HEK293 (cell line): ENCODE measurements at regions not wholly inside any gene's neighbourhood (a gene's known extent, or its start where the extent isn't known, plus 50 kb on each side); places are given as distances from the start of the nearest gene placed in this dataset.

Source experiments
- ZNF211 ChIP-seq: fragments of 450-650 bp; formaldehyde crosslinking; IDR thresholded peaks from 2 replicates; pipeline ENCODE4 v1.5.1; 2016; ENCODE audit warnings: low read depth, missing biosample characterization, missing genetic modification characterization
- ZNF416 ChIP-seq: fragments of 450-650 bp; formaldehyde crosslinking; IDR thresholded peaks from 2 replicates; pipeline ENCODE4 v1.5.1; 2016; ENCODE audit warnings: missing biosample characterization, missing genetic modification characterization
- ZNF660 ChIP-seq: fragments of 450-650 bp; IDR thresholded peaks from 2 replicates; pipeline ENCODE4 v1.5.1; 2018; ENCODE audit warnings: missing biosample characterization, mild to moderate bottlenecking, missing genetic modification characterization
- TF ChIP-seq, protein P1 (sequence below): fragments of 450-650 bp; formaldehyde crosslinking; IDR thresholded peaks from 2 replicates; pipeline ENCODE4 v1.5.1; 2016; ENCODE audit warnings: missing biosample characterization, missing genetic modification characterization
- TF ChIP-seq, protein P2 (sequence below): fragments of 450-650 bp; formaldehyde crosslinking; IDR thresholded peaks from 2 replicates; pipeline ENCODE4 v1.5.1; 2016; ENCODE audit warnings: missing biosample characterization, missing genetic modification characterization, borderline replicate concordance
- TF ChIP-seq, protein P3 (sequence below): fragments of 450-650 bp; formaldehyde crosslinking; IDR thresholded peaks from 2 replicates; pipeline ENCODE4 v1.5.1; 2016; ENCODE audit warnings: missing biosample characterization, missing genetic modification characterization

DNA sequence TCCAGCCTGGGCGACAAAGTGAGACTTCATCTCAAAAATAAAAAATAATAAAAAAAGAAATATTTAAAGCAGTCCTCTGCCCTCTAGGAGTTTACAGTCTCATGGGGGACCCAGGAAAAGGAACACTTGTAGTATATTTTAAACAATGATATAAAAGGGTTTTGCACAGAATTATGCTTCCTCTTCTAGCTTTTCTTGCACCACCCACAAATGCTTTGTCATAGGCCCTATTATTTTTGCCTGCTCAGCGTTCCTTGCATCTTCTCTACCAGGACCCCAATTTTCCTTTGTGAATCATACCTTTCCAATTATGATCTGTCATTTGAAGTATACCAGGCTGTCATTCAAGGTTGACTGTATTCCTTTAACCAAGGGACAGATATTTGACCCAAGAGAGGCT lies 164.8 kb upstream of the CDKN2B start:
- TF ChIP-seq, protein P1, sequence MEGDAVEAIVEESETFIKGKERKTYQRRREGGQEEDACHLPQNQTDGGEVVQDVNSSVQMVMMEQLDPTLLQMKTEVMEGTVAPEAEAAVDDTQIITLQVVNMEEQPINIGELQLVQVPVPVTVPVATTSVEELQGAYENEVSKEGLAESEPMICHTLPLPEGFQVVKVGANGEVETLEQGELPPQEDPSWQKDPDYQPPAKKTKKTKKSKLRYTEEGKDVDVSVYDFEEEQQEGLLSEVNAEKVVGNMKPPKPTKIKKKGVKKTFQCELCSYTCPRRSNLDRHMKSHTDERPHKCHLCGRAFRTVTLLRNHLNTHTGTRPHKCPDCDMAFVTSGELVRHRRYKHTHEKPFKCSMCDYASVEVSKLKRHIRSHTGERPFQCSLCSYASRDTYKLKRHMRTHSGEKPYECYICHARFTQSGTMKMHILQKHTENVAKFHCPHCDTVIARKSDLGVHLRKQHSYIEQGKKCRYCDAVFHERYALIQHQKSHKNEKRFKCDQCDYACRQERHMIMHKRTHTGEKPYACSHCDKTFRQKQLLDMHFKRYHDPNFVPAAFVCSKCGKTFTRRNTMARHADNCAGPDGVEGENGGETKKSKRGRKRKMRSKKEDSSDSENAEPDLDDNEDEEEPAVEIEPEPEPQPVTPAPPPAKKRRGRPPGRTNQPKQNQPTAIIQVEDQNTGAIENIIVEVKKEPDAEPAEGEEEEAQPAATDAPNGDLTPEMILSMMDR: no peak
- TF ChIP-seq, protein P2, sequence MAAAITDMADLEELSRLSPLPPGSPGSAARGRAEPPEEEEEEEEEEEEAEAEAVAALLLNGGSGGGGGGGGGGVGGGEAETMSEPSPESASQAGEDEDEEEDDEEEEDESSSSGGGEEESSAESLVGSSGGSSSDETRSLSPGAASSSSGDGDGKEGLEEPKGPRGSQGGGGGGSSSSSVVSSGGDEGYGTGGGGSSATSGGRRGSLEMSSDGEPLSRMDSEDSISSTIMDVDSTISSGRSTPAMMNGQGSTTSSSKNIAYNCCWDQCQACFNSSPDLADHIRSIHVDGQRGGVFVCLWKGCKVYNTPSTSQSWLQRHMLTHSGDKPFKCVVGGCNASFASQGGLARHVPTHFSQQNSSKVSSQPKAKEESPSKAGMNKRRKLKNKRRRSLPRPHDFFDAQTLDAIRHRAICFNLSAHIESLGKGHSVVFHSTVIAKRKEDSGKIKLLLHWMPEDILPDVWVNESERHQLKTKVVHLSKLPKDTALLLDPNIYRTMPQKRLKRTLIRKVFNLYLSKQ (tag by site-specific recombination): no peak
- TF ChIP-seq ZNF211 (tag by site-specific recombination): no peak
- TF ChIP-seq, protein P3, sequence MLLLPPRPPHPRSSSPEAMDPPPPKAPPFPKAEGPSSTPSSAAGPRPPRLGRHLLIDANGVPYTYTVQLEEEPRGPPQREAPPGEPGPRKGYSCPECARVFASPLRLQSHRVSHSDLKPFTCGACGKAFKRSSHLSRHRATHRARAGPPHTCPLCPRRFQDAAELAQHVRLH (tag by site-specific recombination): no peak
- TF ChIP-seq ZNF416 (tag by site-specific recombination): no peak
- TF ChIP-seq ZNF660 (tag by site-specific recombination): no peak
